Smooth muscle cell (in vitro differentiated cells): ENCODE measurements at regions not wholly inside any gene's neighbourhood (a gene's known extent, or its start where the extent isn't known, plus 50 kb on each side); places are given as distances from the start of the nearest gene placed in this dataset.
A peak's percentile ranks its signal among the peaks of the same experiment; 100 is the strongest.

Experiments used
- DNase-seq: peaks from one replicate; lab custom pipeline; 2025; ENCODE audit not compliant: unreplicated experiment; lab: John Stamatoyannopoulos, UW
- H2AFZ ChIP-seq: fragments of 200-600 bp; sonication (generic); 2 replicates; pipeline ENCODE4 v1.6.0; 2016; ENCODE audit warnings: antibody characterized with exemption, low read depth, mild to moderate bottlenecking
- H3F3A ChIP-seq: fragments of 200-600 bp; sonication (generic); 2 replicates; pipeline ENCODE4 v1.6.0; 2017; ENCODE audit warnings: antibody characterized with exemption, low read depth
- H3K27ac ChIP-seq: fragments of 200-600 bp; sonication (generic); 2 replicates; pipeline ENCODE4 v1.5.1; 2016; ENCODE audit warnings: low read depth, mild to moderate bottlenecking
- H3K27me3 ChIP-seq: fragments of 200-600 bp; sonication (generic); 2 replicates; pipeline ENCODE4 v1.6.1; 2016; ENCODE audit warnings: low read depth, mild to moderate bottlenecking
- H3K36me3 ChIP-seq: fragments of 200-600 bp; sonication (generic); 2 replicates; pipeline ENCODE4 v1.5.1; 2016; ENCODE audit warnings: low read depth
- H3K4me1 ChIP-seq: fragments of 200-600 bp; sonication (generic); 2 replicates; pipeline ENCODE4 v1.5.1; 2016; ENCODE audit warnings: low read depth
- H3K4me2 ChIP-seq: fragments of 200-600 bp; sonication (generic); 2 replicates; pipeline ENCODE4 v1.6.0; 2016; ENCODE audit warnings: mild to moderate bottlenecking
- H3K4me3 ChIP-seq: fragments of 200-600 bp; sonication (generic); 2 replicates; pipeline ENCODE4 v1.5.1; 2016; ENCODE audit warnings: mild to moderate bottlenecking
- H3K79me2 ChIP-seq: fragments of 200-600 bp; sonication (generic); 2 replicates; pipeline ENCODE4 v1.6.0; 2016; ENCODE audit warnings: low read depth, mild to moderate bottlenecking
- H3K9ac ChIP-seq: fragments of 200-600 bp; sonication (generic); 2 replicates; pipeline ENCODE4 v1.6.0; 2016; ENCODE audit warnings: low read depth
- H3K9me3 ChIP-seq: fragments of 200-600 bp; sonication (generic); replicated peaks from 2 replicates; pipeline ENCODE4 v1.5.1; 2016; ENCODE audit warnings: low read depth
- H4K20me1 ChIP-seq: fragments of 200-600 bp; sonication (generic); 2 replicates; pipeline ENCODE4 v1.6.0; 2016; ENCODE audit warnings: low read depth
- WGBS: methylation state at CpG from one replicate; pipeline ENCODE4 v1.1.7; 2016; ENCODE audit warnings: low lambda C conversion rate; 5-methylcytosine and 5-hydroxymethylcytosine counted together
- TF ChIP-seq, protein P1 (sequence below): fragments of 200-600 bp; sonication (generic); IDR thresholded peaks from 2 replicates; pipeline ENCODE4 v1.5.1; 2017; ENCODE audit warnings: borderline replicate concordance, mild to moderate bottlenecking, antibody characterized with exemption; ENCODE audit not compliant: insufficient read depth, poor library complexity, severe bottlenecking

DNA sequence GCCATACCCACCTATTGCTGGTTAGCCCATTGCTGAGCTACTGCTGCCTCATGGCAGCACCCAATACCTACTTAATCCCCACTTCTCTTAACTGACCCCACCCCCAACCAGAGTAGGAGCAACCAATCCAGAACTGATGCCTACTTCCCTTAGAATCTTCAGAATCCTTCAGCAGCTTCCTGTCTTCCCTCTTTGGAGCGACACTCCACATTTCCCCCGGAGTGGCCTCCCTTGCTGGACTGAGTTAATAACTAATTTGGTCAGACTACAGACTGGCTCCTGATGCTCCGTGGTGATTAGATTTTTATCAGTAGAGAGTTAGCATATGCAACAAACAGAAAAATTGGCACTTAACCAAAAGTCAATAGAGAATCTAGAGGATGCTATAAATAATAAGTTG, 51.2 kb upstream of the UBR2 start:
- Histone ChIP-seq H3K9ac (no peak overlapping the region), H3K4me2 (no peak overlapping the region), H3F3A (peaks cover 3% of the 10 kb centered on the region), H2AFZ (no peak overlapping the region), H3K4me3 (no peak overlapping the region), H3K9me3 (no peaks in the 10 kb centered on the region), H3K4me1 (no peaks in the 10 kb centered on the region), H3K27me3 (no peaks in the 10 kb centered on the region), H4K20me1 (no peaks in the 10 kb centered on the region), H3K79me2 (no peaks in the 10 kb centered on the region), H3K36me3 (no peaks in the 10 kb centered on the region), H3K27ac (no peak overlapping the region)
- WGBS, result 60% methylated on average over 3 of the region's 3 CpGs
- TF ChIP-seq, protein P1, sequence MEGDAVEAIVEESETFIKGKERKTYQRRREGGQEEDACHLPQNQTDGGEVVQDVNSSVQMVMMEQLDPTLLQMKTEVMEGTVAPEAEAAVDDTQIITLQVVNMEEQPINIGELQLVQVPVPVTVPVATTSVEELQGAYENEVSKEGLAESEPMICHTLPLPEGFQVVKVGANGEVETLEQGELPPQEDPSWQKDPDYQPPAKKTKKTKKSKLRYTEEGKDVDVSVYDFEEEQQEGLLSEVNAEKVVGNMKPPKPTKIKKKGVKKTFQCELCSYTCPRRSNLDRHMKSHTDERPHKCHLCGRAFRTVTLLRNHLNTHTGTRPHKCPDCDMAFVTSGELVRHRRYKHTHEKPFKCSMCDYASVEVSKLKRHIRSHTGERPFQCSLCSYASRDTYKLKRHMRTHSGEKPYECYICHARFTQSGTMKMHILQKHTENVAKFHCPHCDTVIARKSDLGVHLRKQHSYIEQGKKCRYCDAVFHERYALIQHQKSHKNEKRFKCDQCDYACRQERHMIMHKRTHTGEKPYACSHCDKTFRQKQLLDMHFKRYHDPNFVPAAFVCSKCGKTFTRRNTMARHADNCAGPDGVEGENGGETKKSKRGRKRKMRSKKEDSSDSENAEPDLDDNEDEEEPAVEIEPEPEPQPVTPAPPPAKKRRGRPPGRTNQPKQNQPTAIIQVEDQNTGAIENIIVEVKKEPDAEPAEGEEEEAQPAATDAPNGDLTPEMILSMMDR, result no peak
- DNase-seq, result no peak

DNA sequence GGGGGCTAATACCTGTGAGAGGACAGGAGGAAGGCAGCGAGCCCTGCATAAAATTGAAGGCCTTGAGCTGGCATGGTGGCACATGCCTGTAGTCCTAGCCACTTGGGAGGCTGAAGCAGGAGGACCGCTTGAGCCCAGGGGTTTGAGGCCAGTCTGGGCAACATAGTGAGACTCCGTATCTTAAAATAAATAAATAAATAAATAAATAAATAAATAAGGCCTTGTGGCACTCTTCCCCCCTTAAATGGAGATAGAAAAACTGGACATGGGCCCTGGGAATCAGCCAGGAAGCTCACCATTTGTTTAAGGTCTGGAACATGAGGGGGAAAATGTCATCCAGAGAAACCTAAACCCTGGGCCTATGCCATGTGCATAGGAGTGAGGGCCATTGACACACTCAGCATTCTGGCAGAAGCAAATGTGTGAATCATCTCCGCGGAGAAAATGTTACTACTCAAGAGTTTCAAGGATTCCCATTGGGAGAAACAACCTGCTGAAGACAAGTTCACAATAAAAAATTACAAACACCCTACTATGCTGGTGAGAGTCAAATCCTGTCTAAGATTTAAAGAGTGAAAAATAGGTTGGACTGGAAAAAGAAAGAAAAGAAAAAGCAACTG, 51.9 kb upstream of the UBR2 start:
- no peak for DNase-seq
- H3K36me3 ChIP-seq, result no peaks in the 10 kb centered on the region
- no peaks in the 10 kb centered on the region for H4K20me1 ChIP-seq
- TF ChIP-seq, protein P1, result no peak
- H3F3A ChIP-seq, result peaks cover 3% of the 10 kb centered on the region
- no peaks in the 10 kb centered on the region for H3K4me1 ChIP-seq
- no peaks in the 10 kb centered on the region for H3K79me2 ChIP-seq
- no peak overlapping the region for H3K4me2 ChIP-seq
- 96% methylated on average over 5 of the region's 5 CpGs for WGBS
- H2AFZ ChIP-seq, result no peak overlapping the region
- H3K27ac ChIP-seq, result no peak overlapping the region
- no peaks in the 10 kb centered on the region for H3K9me3 ChIP-seq
- no peak overlapping the region for H3K9ac ChIP-seq
- H3K27me3 ChIP-seq, result no peaks in the 10 kb centered on the region
- H3K4me3 ChIP-seq, result no peak overlapping the region

DNA sequence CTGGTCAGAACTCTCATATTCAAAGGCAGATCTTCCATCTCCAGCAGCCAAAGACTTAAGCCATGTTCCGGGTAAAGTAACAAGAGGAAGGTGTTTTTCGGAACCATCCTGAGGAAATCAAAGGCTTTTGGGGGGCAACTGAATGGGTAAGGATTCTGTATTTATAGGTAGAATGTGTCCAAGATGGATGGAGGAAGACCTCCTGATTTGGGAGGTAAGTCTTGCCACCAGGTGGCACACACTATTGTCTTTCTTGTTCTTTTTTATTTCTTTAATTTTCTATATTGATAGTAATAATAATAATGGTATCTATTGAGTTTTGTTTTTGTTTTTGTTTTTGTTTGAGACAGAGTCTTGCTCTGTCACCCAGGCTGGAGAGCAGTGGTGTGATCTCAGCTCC, 53.0 kb upstream of the UBR2 start:
- no peak overlapping the region for H3K27ac ChIP-seq
- no peaks in the 10 kb centered on the region for H3K4me1 ChIP-seq
- H3K4me3 ChIP-seq, result no peak overlapping the region
- no peaks in the 10 kb centered on the region for H3K9me3 ChIP-seq
- no peak overlapping the region for H3K4me2 ChIP-seq
- no peaks in the 10 kb centered on the region for H3K27me3 ChIP-seq
- TF ChIP-seq, protein P1, result no peak
- no peak overlapping the region for H3K9ac ChIP-seq
- H3K79me2 ChIP-seq, result no peaks in the 10 kb centered on the region
- 97% methylated on average over 2 of the region's 2 CpGs for WGBS
- H4K20me1 ChIP-seq, result no peaks in the 10 kb centered on the region
- H3K36me3 ChIP-seq, result no peaks in the 10 kb centered on the region
- no peak for DNase-seq
- peaks cover 3% of the 10 kb centered on the region for H3F3A ChIP-seq
- no peak overlapping the region for H2AFZ ChIP-seq

DNA sequence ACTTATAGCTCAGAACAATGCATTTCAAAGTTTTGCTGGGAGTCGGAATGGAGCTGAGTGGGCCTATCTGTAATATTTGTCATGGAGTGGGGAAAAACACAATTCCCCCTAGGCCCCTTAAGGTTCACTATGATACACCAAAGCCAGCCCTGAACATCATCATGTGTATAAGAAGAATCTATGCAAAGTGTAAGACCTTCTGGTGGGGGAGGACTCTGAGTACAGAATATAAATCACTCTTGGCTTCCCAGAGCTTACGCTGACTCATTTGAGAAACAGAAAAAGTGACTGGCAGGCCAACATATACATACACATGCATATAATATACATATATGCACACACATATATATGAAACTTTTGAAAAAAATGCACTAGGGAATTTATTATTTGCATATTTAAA, 54.1 kb upstream of the UBR2 start:
- H3K4me2 ChIP-seq, result peak overlapping the region; percentile 28
- H3K36me3 ChIP-seq, result no peaks in the 10 kb centered on the region
- no peak overlapping the region for H3K9ac ChIP-seq
- H3K27ac ChIP-seq, result peak overlapping the region; percentile 65
- H3K4me1 ChIP-seq, result no peaks in the 10 kb centered on the region
- H3K79me2 ChIP-seq, result no peaks in the 10 kb centered on the region
- H2AFZ ChIP-seq, result no peak overlapping the region
- H3K27me3 ChIP-seq, result no peaks in the 10 kb centered on the region
- DNase-seq, result no peak
- WGBS, result 76% methylated on average over 2 of the region's 2 CpGs
- TF ChIP-seq, protein P1, result no peak
- H3K9me3 ChIP-seq, result no peaks in the 10 kb centered on the region
- no peaks in the 10 kb centered on the region for H4K20me1 ChIP-seq
- no peak overlapping the region for H3K4me3 ChIP-seq
- H3F3A ChIP-seq, result peaks cover 3% of the 10 kb centered on the region
